SK-N-DZ (cell line): ENCODE measurements at regions not wholly inside any gene's neighbourhood (a gene's known extent, or its start where the extent isn't known, plus 50 kb on each side); places are given as distances from the start of the nearest gene placed in this dataset.
"Not testable (repeated sequence)": the region's sequence is repeated elsewhere in the genome, so short reads cannot be mapped to it uniquely, and the experiment has no call there.

Experiments used
- DNase-seq: peaks from one replicate; pipeline ENCODE4 v3.0.0-alpha.2; 2015; ENCODE audit warnings: low spot score

- peak; percentile 86 for DNase-seq
Measured at GRCh38 chr15:77944002-77944867, 133.3 kb downstream of the TBC1D2B start.

- DNase-seq: no peak
Measured at GRCh38 chr15:77942611-77943211, 134.8 kb downstream of the TBC1D2B start.

GRCh38 chr15:77941090-77941827, 136.3 kb downstream of the TBC1D2B start:
- not testable (repeated sequence) for DNase-seq

- no peak for DNase-seq
Measured at GRCh38 chr15:77940381-77940947, 137.0 kb downstream of the TBC1D2B start.

GRCh38 chr15:77939851-77940250, 137.7 kb downstream of the TBC1D2B start:
- DNase-seq: no peak

- peak; percentile 59 for DNase-seq
Measured at GRCh38 chr15:77939026-77939425, 138.5 kb downstream of the TBC1D2B start.

GRCh38 chr15:77938546-77938945, 139.0 kb downstream of the TBC1D2B start:
- DNase-seq: not testable (repeated sequence)

GRCh38 chr15:77936567-77936966, 140.9 kb downstream of the TBC1D2B start:
- not testable (repeated sequence) for DNase-seq

GRCh38 chr15:77934516-77934915, 143.0 kb downstream of the TBC1D2B start:
- DNase-seq: not testable (repeated sequence)

- DNase-seq: not testable (repeated sequence)
Measured at GRCh38 chr15:77930907-77931306, 146.6 kb downstream of the TBC1D2B start.

GRCh38 chr15:77930490-77930889, 147.0 kb downstream of the TBC1D2B start:
- DNase-seq: not testable (repeated sequence)

GRCh38 chr15:77926789-77927188, 150.7 kb downstream of the TBC1D2B start:
- DNase-seq: peak; percentile 65

- not testable (repeated sequence) for DNase-seq
Measured at GRCh38 chr15:77926296-77926695, 151.2 kb downstream of the TBC1D2B start.

- not testable (repeated sequence) for DNase-seq
Measured at GRCh38 chr15:77925101-77925500, 152.4 kb downstream of the TBC1D2B start.

- DNase-seq: no peak
Measured at GRCh38 chr15:77921664-77922063, 155.8 kb downstream of the TBC1D2B start.

- not testable (repeated sequence) for DNase-seq
Measured at GRCh38 chr15:77916966-77917635, 160.4 kb downstream of the TBC1D2B start.

GRCh38 chr15:77915961-77916330, 161.6 kb downstream of the TBC1D2B start:
- not testable (repeated sequence) for DNase-seq

GRCh38 chr15:77915261-77915960, 162.1 kb downstream of the TBC1D2B start:
- DNase-seq: no peak

- DNase-seq: not testable (repeated sequence)
Measured at GRCh38 chr15:77914531-77914930, 163.0 kb downstream of the TBC1D2B start.
